A549 (cell line): ENCODE measurements at regions not wholly inside any gene's neighbourhood (a gene's known extent, or its start where the extent isn't known, plus 50 kb on each side); places are given as distances from the start of the nearest gene placed in this dataset.

Experiments
- ATAC-seq, 2 experiments: fragments of 200-7000 bp in 1 of 2; fragments of >200 bp in 1 of 2; cut with Nextera tagmentation in 1 of 2; cut with Tn5 transposase in 1 of 2; 3 replicates each; pipeline versions ENCODE4 v1.8.0 to v1.9.1; 2018 to 2020; ENCODE audit warnings: mild to moderate bottlenecking in 1 of 2, moderate library complexity in 1 of 2
- CTCF ChIA-PET: fragments of 300-600 bp; sonication (Branson Sonifier 250); formaldehyde crosslinking; extraction: SDS; loops from one replicate; lab custom pipeline; 2021; ENCODE audit warnings: antibody characterized with exemption, inconsistent platforms; lab: Yijun Ruan, JAX
- POLR2A ChIA-PET: fragments of 350-600 bp; formaldehyde crosslinking; extraction: SDS; loops from one replicate; lab custom pipeline; 2021; ENCODE audit warnings: antibody characterized with exemption, inconsistent platforms; lab: Yijun Ruan, JAX
- DNase-seq, 2 experiments: peaks; one replicate each; pipeline versions ENCODE4 v3.0.0 to v3.0.0-alpha.2; 2011 to 2016; ENCODE audit warnings: low read depth in 1 of 2, low spot score in 1 of 2
- FAIRE-seq: peaks from 2 replicates; lab custom pipeline; 2011; peaks lifted over from hg19 to GRCh38; lab: Jason Lieb, UNC
- H3K27ac ChIP-seq, 2 experiments: fragments of >200 bp; sonication (Bioruptor Twin); formaldehyde crosslinking; 3 replicates each; pipeline ENCODE4 v1.5.1; 2016 to 2017
- H3K4me1 ChIP-seq: fragments of >200 bp; sonication (Bioruptor Twin); formaldehyde crosslinking; 3 replicates; pipeline ENCODE4 v1.6.1; 2016
- H3K4me2 ChIP-seq: fragments of >200 bp; sonication (Bioruptor Twin); formaldehyde crosslinking; 3 replicates; pipeline ENCODE4 v1.6.1; 2016
- H3K4me3 ChIP-seq: fragments of >200 bp; sonication (Bioruptor Twin); formaldehyde crosslinking; 3 replicates; pipeline ENCODE4 v1.5.1; 2016
- H3K9me3 ChIP-seq: fragments of >200 bp; sonication (Bioruptor Twin); formaldehyde crosslinking; 3 replicates; pipeline ENCODE4 v1.6.1; 2016
- ATOH8 ChIP-seq: fragments of 250-450 bp; sonication (Bioruptor Pico); IDR thresholded peaks from 2 replicates; pipeline ENCODE4 v1.5.0; 2020; ENCODE audit warnings: low read depth, mild to moderate bottlenecking, moderate library complexity
- CBX2 ChIP-seq: fragments of 200-600 bp; sonication (generic); IDR thresholded peaks from 2 replicates; pipeline ENCODE4 v1.6.1; 2016; ENCODE audit warnings: low read depth, mild to moderate bottlenecking, borderline replicate concordance
- CHD4 ChIP-seq: fragments of 200-600 bp; sonication (generic); IDR thresholded peaks from 2 replicates; pipeline ENCODE4 v1.6.1; 2016; ENCODE audit warnings: antibody characterized with exemption, mild to moderate bottlenecking, borderline replicate concordance
- EHF ChIP-seq: fragments of 250-450 bp; sonication (Bioruptor Pico); IDR thresholded peaks from 2 replicates; pipeline ENCODE4 v1.5.0; 2020; ENCODE audit warnings: mild to moderate bottlenecking
- EHMT2 ChIP-seq: fragments of 200-600 bp; sonication (generic); IDR thresholded peaks from 2 replicates; pipeline ENCODE4 v1.6.1; 2016; ENCODE audit warnings: antibody characterized with exemption, low read depth, mild to moderate bottlenecking, moderate library complexity
- EP300 ChIP-seq, 2 experiments: fragments of >200 bp; sonication (Bioruptor Twin); formaldehyde crosslinking; IDR thresholded peaks; 2 replicates in 1 of 2; 3 replicates in 1 of 2; pipeline ENCODE4 v1.6.1; 2016 to 2017
- FOSB ChIP-seq: fragments of 250-450 bp; sonication (Bioruptor Pico); IDR thresholded peaks from 2 replicates; pipeline ENCODE4 v1.5.0; 2020; ENCODE audit warnings: mild to moderate bottlenecking, moderate library complexity
- FOXS1 ChIP-seq: fragments of 250-450 bp; sonication (Bioruptor Pico); IDR thresholded peaks from 2 replicates; pipeline ENCODE4 v1.5.0; 2020; ENCODE audit warnings: mild to moderate bottlenecking, moderate library complexity
- GATA3 ChIP-seq: IDR thresholded peaks from 2 replicates; pipeline ENCODE4 v1.6.1; 2012; ENCODE audit warnings: borderline replicate concordance
- HEYL ChIP-seq: fragments of 250-450 bp; sonication (Bioruptor Pico); IDR thresholded peaks from 2 replicates; pipeline ENCODE4 v1.8.0; 2021; ENCODE audit warnings: mild to moderate bottlenecking, moderate library complexity
- HOXB13 ChIP-seq: fragments of 250-450 bp; sonication (Bioruptor Pico); IDR thresholded peaks from 2 replicates; pipeline ENCODE4 v1.5.0; 2020; ENCODE audit warnings: low read depth, mild to moderate bottlenecking, moderate library complexity
- JUN ChIP-seq, 2 experiments: fragments of >200 bp; sonication (Bioruptor Twin); formaldehyde crosslinking; IDR thresholded peaks; 2 replicates in 1 of 2; 3 replicates in 1 of 2; pipeline ENCODE4 v1.6.1; 2016 to 2017
- KDM5A ChIP-seq: fragments of 200-600 bp; sonication (generic); IDR thresholded peaks from 2 replicates; pipeline ENCODE4 v1.6.1; 2016; ENCODE audit warnings: antibody characterized with exemption, mild to moderate bottlenecking
- MAFK ChIP-seq: fragments of 450-650 bp; IDR thresholded peaks from 2 replicates; pipeline ENCODE4 v1.6.1; 2014; ENCODE audit not compliant: partially characterized antibody
- MAZ ChIP-seq: fragments of 150-350 bp; IDR thresholded peaks from 2 replicates; pipeline ENCODE4 v1.6.1; 2014; ENCODE audit warnings: antibody characterized with exemption, low read depth, low read length, borderline replicate concordance
- MYC ChIP-seq: IDR thresholded peaks from 2 replicates; pipeline ENCODE4 v1.6.1; 2012; ENCODE audit warnings: mild to moderate bottlenecking, inconsistent platforms, low read length, improper control_type of control experiment, borderline replicate concordance
- PHF8 ChIP-seq: fragments of 200-600 bp; sonication (generic); IDR thresholded peaks from 2 replicates; pipeline ENCODE4 v1.6.1; 2016; ENCODE audit warnings: low read depth, mild to moderate bottlenecking, antibody characterized with exemption, moderate library complexity, borderline replicate concordance
- POLR2A ChIP-seq: IDR thresholded peaks from 2 replicates; pipeline ENCODE4 v1.6.1; 2012; ENCODE audit warnings: mild to moderate bottlenecking, low read length
- RAD21 ChIP-seq, 2 experiments: fragments of >200 bp in 1 of 2; sonication (Bioruptor Twin) in 1 of 2; formaldehyde crosslinking in 1 of 2; IDR thresholded peaks in 1 of 2; conservative IDR thresholded peaks in 1 of 2; 2 replicates in 1 of 2; 3 replicates in 1 of 2; pipeline ENCODE4 v1.6.1; 2012 to 2018; ENCODE audit warnings: inconsistent platforms in 1 of 2
- RFX5 ChIP-seq: fragments of 450-650 bp; IDR thresholded peaks from 2 replicates; pipeline ENCODE4 v1.7.1; 2014; ENCODE audit warnings: antibody characterized with exemption, mild to moderate bottlenecking, moderate library complexity
- ZFP36 ChIP-seq: fragments of 450-650 bp; IDR thresholded peaks from 2 replicates; pipeline ENCODE4 v1.6.1; 2014; ENCODE audit warnings: borderline replicate concordance; ENCODE audit not compliant: partially characterized antibody
- WGBS: methylation state at CpG from one replicate; pipeline ENCODE4 v1.1.6; 2017; ENCODE audit errors: missing lambda C conversion rate; 5-methylcytosine and 5-hydroxymethylcytosine counted together
- TF ChIP-seq, protein P1 (sequence below): fragments of >200 bp; sonication (Bioruptor Twin); formaldehyde crosslinking; IDR thresholded peaks from 3 replicates; pipeline ENCODE4 v1.6.1; 2016
- TF ChIP-seq, protein P2 (sequence below): fragments of >200 bp; sonication (Bioruptor Twin); formaldehyde crosslinking; IDR thresholded peaks from 3 replicates; pipeline ENCODE4 v1.5.1; 2016
- TF ChIP-seq, protein P3 (sequence below): IDR thresholded peaks from 2 replicates; pipeline ENCODE4 v1.6.1; 2012
- TF ChIP-seq, protein P4 (sequence below): fragments of 200-600 bp; sonication (generic); IDR thresholded peaks from 2 replicates; pipeline ENCODE4 v1.6.1; 2016; ENCODE audit warnings: antibody characterized with exemption, mild to moderate bottlenecking, moderate library complexity

GRCh38 chr2:151098841-151099240 lies 162.8 kb downstream of the RBM43 start:
- Histone ChIP-seq H3K4me1 (no peaks in the 10 kb centered on the region), H3K4me2 (no peak overlapping the region), H3K9me3 (no peaks in the 10 kb centered on the region), H3K4me3 (no peak overlapping the region), H3K27ac (no peak overlapping the region)
- FAIRE-seq (no peak), DNase-seq (no peak), ATAC-seq (no peak)
- TF ChIP-seq ATOH8 (no peak), HOXB13 (CRISPR knock-in tag) (no peak), MYC (no peak), PHF8 (no peak), RAD21 (conservative IDR thresholded peaks at IDR 0.05 in 1 of 2, IDR thresholded peaks at IDR 0.05 in 1 of 2) (no peak), EP300 (IDR thresholded peaks at IDR 0.05) (no peak), MAZ (no peak), EHMT2 (no peak), FOSB (no peak), JUN (IDR thresholded peaks at IDR 0.05) (no peak), EHF (CRISPR knock-in tag) (no peak), FOXS1 (CRISPR knock-in tag) (no peak), KDM5A (no peak), POLR2A (no peak)
- TF ChIP-seq, protein P1, sequence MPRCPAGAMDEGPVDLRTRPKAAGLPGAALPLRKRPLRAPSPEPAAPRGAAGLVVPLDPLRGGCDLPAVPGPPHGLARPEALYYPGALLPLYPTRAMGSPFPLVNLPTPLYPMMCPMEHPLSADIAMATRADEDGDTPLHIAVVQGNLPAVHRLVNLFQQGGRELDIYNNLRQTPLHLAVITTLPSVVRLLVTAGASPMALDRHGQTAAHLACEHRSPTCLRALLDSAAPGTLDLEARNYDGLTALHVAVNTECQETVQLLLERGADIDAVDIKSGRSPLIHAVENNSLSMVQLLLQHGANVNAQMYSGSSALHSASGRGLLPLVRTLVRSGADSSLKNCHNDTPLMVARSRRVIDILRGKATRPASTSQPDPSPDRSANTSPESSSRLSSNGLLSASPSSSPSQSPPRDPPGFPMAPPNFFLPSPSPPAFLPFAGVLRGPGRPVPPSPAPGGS: no peak
- TF ChIP-seq, protein P2, sequence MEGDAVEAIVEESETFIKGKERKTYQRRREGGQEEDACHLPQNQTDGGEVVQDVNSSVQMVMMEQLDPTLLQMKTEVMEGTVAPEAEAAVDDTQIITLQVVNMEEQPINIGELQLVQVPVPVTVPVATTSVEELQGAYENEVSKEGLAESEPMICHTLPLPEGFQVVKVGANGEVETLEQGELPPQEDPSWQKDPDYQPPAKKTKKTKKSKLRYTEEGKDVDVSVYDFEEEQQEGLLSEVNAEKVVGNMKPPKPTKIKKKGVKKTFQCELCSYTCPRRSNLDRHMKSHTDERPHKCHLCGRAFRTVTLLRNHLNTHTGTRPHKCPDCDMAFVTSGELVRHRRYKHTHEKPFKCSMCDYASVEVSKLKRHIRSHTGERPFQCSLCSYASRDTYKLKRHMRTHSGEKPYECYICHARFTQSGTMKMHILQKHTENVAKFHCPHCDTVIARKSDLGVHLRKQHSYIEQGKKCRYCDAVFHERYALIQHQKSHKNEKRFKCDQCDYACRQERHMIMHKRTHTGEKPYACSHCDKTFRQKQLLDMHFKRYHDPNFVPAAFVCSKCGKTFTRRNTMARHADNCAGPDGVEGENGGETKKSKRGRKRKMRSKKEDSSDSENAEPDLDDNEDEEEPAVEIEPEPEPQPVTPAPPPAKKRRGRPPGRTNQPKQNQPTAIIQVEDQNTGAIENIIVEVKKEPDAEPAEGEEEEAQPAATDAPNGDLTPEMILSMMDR: no peak
- POLR2A ChIA-PET: no interaction called here
- CTCF ChIA-PET: no interaction called here

GRCh38 chr2:151097895-151098294 lies 163.8 kb downstream of the RBM43 start:
- TF ChIP-seq ZFP36 (no peak), HEYL (no peak), EHMT2 (no peak), CHD4 (no peak), JUN (IDR thresholded peaks at IDR 0.05) (no peak), CBX2 (no peak), GATA3 (no peak), RFX5 (no peak), EP300 (IDR thresholded peaks at IDR 0.05) (no peak), MAFK (no peak)
- TF ChIP-seq, protein P1: no peak
- TF ChIP-seq, protein P3, sequence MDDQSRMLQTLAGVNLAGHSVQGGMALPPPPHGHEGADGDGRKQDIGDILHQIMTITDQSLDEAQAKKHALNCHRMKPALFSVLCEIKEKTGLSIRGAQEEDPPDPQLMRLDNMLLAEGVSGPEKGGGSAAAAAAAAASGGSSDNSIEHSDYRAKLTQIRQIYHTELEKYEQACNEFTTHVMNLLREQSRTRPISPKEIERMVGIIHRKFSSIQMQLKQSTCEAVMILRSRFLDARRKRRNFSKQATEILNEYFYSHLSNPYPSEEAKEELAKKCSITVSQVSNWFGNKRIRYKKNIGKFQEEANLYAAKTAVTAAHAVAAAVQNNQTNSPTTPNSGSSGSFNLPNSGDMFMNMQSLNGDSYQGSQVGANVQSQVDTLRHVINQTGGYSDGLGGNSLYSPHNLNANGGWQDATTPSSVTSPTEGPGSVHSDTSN: no peak
- TF ChIP-seq, protein P4, sequence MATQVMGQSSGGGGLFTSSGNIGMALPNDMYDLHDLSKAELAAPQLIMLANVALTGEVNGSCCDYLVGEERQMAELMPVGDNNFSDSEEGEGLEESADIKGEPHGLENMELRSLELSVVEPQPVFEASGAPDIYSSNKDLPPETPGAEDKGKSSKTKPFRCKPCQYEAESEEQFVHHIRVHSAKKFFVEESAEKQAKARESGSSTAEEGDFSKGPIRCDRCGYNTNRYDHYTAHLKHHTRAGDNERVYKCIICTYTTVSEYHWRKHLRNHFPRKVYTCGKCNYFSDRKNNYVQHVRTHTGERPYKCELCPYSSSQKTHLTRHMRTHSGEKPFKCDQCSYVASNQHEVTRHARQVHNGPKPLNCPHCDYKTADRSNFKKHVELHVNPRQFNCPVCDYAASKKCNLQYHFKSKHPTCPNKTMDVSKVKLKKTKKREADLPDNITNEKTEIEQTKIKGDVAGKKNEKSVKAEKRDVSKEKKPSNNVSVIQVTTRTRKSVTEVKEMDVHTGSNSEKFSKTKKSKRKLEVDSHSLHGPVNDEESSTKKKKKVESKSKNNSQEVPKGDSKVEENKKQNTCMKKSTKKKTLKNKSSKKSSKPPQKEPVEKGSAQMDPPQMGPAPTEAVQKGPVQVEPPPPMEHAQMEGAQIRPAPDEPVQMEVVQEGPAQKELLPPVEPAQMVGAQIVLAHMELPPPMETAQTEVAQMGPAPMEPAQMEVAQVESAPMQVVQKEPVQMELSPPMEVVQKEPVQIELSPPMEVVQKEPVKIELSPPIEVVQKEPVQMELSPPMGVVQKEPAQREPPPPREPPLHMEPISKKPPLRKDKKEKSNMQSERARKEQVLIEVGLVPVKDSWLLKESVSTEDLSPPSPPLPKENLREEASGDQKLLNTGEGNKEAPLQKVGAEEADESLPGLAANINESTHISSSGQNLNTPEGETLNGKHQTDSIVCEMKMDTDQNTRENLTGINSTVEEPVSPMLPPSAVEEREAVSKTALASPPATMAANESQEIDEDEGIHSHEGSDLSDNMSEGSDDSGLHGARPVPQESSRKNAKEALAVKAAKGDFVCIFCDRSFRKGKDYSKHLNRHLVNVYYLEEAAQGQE: no peak
- no peak for ATAC-seq
- CTCF ChIA-PET: no interaction called here
- no peaks in the 10 kb centered on the region for H3K4me1 ChIP-seq
- POLR2A ChIA-PET: no interaction called here
- H3K9me3 ChIP-seq: no peaks in the 10 kb centered on the region
- no peak overlapping the region for H3K27ac ChIP-seq
- DNase-seq: no peak
- FAIRE-seq: no peak
- 5% methylated on average over 4 of the region's 4 CpGs for WGBS
- H3K4me3 ChIP-seq: no peak overlapping the region
- H3K4me2 ChIP-seq: no peak overlapping the region
